Activated naive CD8-positive, alpha-beta T cell (primary cell): ENCODE measurements at regions not wholly inside any gene's neighbourhood (a gene's known extent, or its start where the extent isn't known, plus 50 kb on each side); places are given as distances from the start of the nearest gene placed in this dataset.

Experiments
- H3K27ac Mint-ChIP-seq: one replicate; pipeline ENCODE4 v1.8.0; 2021; ENCODE audit warnings: mixed read lengths
- H3K27me3 Mint-ChIP-seq: one replicate; pipeline ENCODE4 v1.8.0; 2021; ENCODE audit warnings: mixed read lengths
- H3K36me3 Mint-ChIP-seq: one replicate; pipeline ENCODE4 v1.8.0; 2021; ENCODE audit warnings: mixed read lengths
- H3K4me1 Mint-ChIP-seq: one replicate; pipeline ENCODE4 v1.8.0; 2021; ENCODE audit warnings: low read depth, mixed read lengths
- H3K4me3 Mint-ChIP-seq: one replicate; pipeline ENCODE4 v1.8.0; 2021; ENCODE audit warnings: mild to moderate bottlenecking, mixed read lengths
- H3K9me3 Mint-ChIP-seq: one replicate; pipeline ENCODE4 v1.8.0; 2021; ENCODE audit warnings: low read depth, mixed read lengths

DNA sequence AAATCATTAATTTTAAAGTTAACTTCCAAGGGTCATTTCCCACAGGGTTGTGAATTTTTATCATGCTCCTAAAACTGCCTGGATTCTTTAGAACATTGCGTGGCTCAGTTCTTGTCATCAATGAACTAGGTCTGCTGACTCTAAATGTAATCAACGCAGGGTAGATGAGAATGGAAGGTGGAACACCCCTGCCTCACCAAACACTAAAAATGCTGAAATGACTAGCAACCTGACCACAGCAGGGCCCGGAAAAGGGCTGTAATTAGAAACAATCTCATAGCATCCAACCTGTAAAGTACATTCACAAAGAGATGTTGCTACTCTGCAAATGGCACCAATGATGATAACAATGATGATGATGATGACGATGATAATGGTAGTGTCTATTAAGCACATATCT, 356.9 kb downstream of the DEPDC1B start:
- no peak overlapping the region for H3K27ac Mint-ChIP-seq
- no peak overlapping the region for H3K4me3 Mint-ChIP-seq
- no peaks in the 10 kb centered on the region for H3K27me3 Mint-ChIP-seq
- H3K4me1 Mint-ChIP-seq: no peaks in the 10 kb centered on the region
- peaks cover 5% of the 10 kb centered on the region for H3K9me3 Mint-ChIP-seq
- H3K36me3 Mint-ChIP-seq: no peaks in the 10 kb centered on the region

DNA sequence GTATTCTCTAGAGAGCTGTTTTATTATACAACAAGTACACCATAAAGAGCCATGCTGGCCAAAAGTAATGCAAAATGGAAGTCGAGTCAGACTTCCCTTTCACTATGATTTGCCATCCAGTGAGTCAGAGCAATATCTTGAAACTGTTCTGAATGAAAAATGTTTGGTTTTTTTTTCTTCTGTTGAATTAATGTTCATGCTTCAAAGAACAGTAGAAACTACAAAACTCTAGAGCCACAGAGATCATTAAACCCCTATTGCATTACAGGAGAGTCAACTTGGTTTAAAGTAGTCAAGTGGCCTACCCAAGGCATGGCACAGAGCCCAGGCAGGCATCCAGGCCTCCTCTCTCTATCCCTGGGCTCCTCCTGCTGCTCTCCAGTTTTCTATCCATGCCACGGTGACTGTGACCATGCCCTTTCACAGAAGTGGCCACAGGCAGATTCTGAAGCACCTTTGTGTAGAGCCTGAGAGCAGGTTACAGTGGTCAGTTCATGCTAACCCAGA, 358.9 kb downstream of the DEPDC1B start:
- H3K9me3 Mint-ChIP-seq: no peaks in the 10 kb centered on the region
- no peaks in the 10 kb centered on the region for H3K36me3 Mint-ChIP-seq
- H3K27me3 Mint-ChIP-seq: no peaks in the 10 kb centered on the region
- H3K4me1 Mint-ChIP-seq: no peaks in the 10 kb centered on the region
- no peak overlapping the region for H3K4me3 Mint-ChIP-seq
- no peak overlapping the region for H3K27ac Mint-ChIP-seq

DNA sequence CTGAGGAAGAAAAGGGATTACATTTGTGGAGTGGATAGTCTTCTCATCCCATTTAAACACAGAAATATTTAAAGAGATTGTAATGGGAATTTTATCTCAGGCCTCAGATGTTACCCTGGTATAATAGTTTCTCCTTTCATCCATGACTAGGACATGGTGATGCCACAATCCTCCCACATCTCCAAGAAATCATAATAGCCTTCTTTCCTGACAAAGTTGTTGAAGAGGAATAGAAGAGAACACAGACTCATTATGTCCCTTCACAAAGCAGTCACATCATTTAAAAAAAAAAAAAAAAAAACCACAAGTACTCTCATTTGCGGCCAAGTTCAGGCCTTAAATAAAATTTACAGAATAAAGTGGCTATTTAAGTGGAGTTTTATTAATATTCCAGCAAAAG, 359.6 kb downstream of the DEPDC1B start:
- Mint-ChIP-seq H3K4me1 (no peaks in the 10 kb centered on the region), H3K9me3 (no peaks in the 10 kb centered on the region), H3K27me3 (no peaks in the 10 kb centered on the region), H3K4me3 (no peak overlapping the region), H3K36me3 (no peaks in the 10 kb centered on the region), H3K27ac (no peak overlapping the region)

DNA sequence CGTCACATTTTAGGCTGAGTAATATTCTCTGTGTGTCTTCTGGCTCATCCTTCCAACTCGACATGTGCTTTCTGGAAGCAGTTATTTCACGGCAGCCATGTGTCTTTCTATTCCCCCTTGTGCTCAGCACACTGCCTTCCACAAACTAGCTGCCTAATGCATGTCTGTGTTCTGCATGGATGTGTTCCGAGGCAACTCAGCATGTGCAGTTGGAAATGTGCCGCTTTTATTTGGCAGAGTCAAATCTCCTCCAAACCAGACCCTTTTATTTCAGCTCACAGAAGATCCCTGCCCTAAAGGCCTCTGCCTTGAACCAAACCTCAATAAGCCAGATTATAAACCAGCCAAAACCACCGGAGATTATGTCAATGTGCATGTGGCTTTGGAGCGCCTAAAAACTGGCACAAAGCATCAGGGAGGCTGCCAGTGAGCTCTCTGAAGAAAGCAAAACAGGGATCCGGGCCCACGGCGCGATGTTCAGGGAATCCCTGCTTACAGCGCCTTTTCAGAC, 360.2 kb downstream of the DEPDC1B start:
- H3K27me3 Mint-ChIP-seq: no peaks in the 10 kb centered on the region
- H3K4me1 Mint-ChIP-seq: no peaks in the 10 kb centered on the region
- H3K4me3 Mint-ChIP-seq: no peak overlapping the region
- H3K36me3 Mint-ChIP-seq: no peaks in the 10 kb centered on the region
- H3K9me3 Mint-ChIP-seq: no peaks in the 10 kb centered on the region
- H3K27ac Mint-ChIP-seq: no peak overlapping the region

DNA sequence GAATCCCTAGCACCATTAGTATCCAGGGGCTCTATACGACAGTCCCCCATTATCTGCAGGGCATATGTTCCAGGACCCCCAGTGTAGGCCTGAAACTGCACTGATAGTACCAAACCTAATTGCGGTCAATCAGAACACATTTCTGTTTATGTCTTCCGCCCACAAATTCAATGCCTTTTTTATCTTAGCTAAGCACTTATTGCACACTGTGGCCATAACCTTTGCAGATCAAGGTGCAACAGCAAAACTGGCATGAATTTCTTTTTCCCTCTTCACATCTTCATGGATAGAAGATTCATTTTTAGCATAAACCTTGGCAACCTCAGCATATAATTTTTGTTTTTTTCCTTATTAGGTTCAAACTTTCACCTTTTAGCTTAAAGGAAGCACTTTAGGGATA, 361.1 kb downstream of the DEPDC1B start:
- H3K27ac Mint-ChIP-seq: no peak overlapping the region
- H3K4me3 Mint-ChIP-seq: no peak overlapping the region
- H3K9me3 Mint-ChIP-seq: no peaks in the 10 kb centered on the region
- peaks cover 4% of the 10 kb centered on the region for H3K27me3 Mint-ChIP-seq
- H3K36me3 Mint-ChIP-seq: no peaks in the 10 kb centered on the region
- H3K4me1 Mint-ChIP-seq: no peaks in the 10 kb centered on the region

DNA sequence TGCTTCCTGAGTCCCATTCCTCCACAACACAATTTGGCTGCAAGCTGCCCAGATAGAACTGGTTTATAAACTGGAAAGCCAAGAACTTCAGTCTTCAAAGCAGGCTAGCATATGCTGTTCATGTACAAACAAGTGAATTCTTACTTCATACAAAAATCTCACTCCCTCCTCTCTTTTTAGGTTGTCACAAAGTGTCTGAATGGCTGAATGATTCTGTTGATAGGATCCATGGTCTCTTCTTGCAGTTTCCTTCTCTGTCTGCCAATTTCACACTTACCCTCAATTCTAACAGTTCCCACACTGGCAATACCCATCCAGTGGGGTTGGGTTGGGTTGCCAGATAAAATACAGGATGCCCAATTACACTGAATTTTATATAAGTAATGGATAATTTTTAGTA, 363.5 kb downstream of the DEPDC1B start:
- H3K4me3 Mint-ChIP-seq: no peak overlapping the region
- H3K9me3 Mint-ChIP-seq: no peaks in the 10 kb centered on the region
- H3K27ac Mint-ChIP-seq: no peak overlapping the region
- peaks cover 4% of the 10 kb centered on the region for H3K27me3 Mint-ChIP-seq
- no peaks in the 10 kb centered on the region for H3K36me3 Mint-ChIP-seq
- no peaks in the 10 kb centered on the region for H3K4me1 Mint-ChIP-seq

DNA sequence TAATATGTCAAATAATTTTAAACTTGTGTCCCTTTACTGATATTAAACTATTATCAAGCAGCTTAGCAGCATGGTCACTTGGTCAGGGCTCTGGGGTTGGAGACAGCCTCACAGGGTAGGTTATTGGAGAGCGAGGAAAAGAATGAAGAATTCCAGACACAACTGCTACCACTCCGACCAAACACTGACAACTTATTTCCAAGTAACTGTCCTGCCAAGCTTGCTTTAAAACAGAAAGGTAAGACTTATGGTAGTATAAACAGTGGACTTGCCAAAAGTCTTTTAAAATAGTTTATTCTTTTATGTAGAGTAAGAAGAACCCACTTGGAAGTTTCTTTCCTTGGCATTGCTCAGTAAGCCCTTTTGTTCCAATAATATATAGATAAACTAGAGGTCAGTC, 364.1 kb downstream of the DEPDC1B start:
- Mint-ChIP-seq H3K4me3 (no peak overlapping the region), H3K27ac (no peak overlapping the region), H3K9me3 (no peaks in the 10 kb centered on the region), H3K27me3 (peaks cover 4% of the 10 kb centered on the region), H3K36me3 (no peaks in the 10 kb centered on the region), H3K4me1 (no peaks in the 10 kb centered on the region)

DNA sequence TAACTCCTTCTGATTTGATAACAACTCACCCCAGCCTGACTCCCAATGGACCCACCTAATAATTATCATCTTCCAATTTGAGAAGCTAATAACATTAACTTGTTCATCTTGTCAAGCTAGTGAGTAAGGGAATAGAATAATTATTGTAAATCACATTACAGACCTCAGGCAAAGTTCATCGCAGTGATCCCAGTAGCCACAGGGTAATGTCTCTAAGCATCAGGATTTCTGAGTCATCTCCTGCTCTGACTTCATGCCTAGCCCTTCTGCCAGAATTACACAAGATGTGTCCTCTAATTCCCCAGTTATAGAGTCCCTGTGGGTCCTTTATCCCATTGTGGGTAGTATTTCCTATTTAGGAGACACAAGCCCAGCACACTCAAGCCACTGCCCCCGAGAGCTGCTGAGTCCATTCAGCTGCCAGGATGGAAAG, 365.7 kb downstream of the DEPDC1B start:
- no peaks in the 10 kb centered on the region for H3K4me1 Mint-ChIP-seq
- no peak overlapping the region for H3K4me3 Mint-ChIP-seq
- H3K27ac Mint-ChIP-seq: no peak overlapping the region
- peaks cover 3% of the 10 kb centered on the region for H3K9me3 Mint-ChIP-seq
- no peaks in the 10 kb centered on the region for H3K36me3 Mint-ChIP-seq
- peaks cover 4% of the 10 kb centered on the region for H3K27me3 Mint-ChIP-seq

DNA sequence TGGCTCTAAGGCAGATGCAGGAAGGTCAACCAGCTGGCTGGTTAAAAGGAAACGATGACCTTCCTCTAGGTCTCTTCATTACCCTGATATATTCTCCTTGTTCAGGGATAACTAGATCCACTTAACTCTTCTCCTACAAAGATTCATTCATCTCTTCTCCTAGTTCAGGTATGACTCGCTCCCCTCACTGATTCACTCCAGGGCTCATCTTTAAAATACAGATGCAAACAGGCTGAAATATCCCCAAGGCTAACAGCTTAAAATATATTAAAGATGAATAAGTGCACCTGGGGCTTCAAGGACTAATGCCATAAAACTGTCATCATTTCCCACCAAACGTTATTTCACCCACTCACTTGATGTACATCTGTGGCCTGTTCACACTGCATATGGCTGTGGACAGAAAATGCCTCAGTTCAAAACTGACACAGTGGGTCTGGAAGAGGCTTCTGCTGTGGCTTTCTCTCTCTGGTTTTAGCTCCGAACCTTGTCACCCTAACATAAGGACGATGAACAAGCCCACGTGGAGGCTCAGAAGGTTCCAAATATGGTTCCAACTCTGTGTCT, 366.9 kb downstream of the DEPDC1B start:
- H3K27me3 Mint-ChIP-seq: peaks cover 4% of the 10 kb centered on the region
- no peaks in the 10 kb centered on the region for H3K4me1 Mint-ChIP-seq
- H3K9me3 Mint-ChIP-seq: peaks cover 9% of the 10 kb centered on the region
- H3K36me3 Mint-ChIP-seq: no peaks in the 10 kb centered on the region
- H3K4me3 Mint-ChIP-seq: no peak overlapping the region
- H3K27ac Mint-ChIP-seq: no peak overlapping the region

DNA sequence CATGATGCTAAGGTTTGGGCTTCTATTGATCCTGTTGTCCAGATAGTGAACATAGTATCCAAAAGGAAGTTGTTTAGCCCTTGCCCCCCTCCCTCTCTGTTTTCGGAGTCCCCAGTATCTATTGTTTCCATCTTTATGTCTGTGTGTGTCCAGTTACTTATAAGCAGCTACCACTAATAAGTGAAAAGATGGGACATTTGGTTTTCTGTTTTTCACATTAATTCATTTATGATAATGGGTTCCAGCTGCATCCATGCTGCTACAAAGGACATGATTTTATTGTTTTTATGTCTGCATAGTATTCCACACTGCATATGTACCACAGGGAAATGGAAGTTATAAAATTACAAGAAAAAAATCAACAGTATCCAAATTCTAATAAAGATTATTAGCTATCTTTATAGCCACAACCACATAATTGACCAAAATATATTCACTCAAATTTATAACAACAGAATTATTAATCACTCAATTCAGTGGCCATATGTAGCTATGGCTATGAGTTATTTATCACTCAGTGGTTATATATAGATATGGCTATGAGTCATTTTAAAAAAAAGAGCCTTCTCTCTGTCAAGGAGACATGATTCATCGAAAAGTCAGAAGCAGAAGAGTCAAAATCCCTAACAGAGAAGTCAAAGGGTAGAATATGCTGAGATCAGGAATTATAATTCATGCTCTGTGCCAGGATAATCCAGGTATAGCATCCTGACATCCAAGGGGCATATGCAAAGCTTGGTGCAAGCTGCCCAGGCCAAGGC, 367.5 kb downstream of the DEPDC1B start:
- H3K36me3 Mint-ChIP-seq: no peaks in the 10 kb centered on the region
- no peak overlapping the region for H3K4me3 Mint-ChIP-seq
- no peak overlapping the region for H3K27ac Mint-ChIP-seq
- no peaks in the 10 kb centered on the region for H3K4me1 Mint-ChIP-seq
- peaks cover 4% of the 10 kb centered on the region for H3K27me3 Mint-ChIP-seq
- H3K9me3 Mint-ChIP-seq: peaks cover 9% of the 10 kb centered on the region

DNA sequence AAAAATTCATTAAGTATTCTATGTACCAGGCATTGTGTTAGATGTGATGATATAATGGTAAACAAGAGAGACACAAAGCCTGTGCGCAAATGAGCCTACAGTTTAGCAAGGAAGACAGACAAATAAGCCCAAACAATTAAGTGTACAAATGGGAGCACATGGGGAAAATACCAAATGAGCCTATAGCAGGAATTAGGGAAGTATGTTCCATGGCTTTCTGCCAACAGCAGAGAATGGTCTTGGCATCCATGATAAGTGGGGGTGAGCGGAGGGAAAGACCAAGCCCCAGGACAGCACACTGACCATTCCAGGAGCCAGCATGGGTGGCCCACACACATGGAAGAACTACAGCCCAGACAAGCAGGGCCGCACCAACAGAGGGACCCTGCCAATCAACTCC, 369.7 kb downstream of the DEPDC1B start:
- Mint-ChIP-seq H3K4me1 (no peaks in the 10 kb centered on the region), H3K27me3 (peaks cover 4% of the 10 kb centered on the region), H3K9me3 (peaks cover 12% of the 10 kb centered on the region), H3K27ac (no peak overlapping the region), H3K4me3 (no peak overlapping the region), H3K36me3 (no peaks in the 10 kb centered on the region)

DNA sequence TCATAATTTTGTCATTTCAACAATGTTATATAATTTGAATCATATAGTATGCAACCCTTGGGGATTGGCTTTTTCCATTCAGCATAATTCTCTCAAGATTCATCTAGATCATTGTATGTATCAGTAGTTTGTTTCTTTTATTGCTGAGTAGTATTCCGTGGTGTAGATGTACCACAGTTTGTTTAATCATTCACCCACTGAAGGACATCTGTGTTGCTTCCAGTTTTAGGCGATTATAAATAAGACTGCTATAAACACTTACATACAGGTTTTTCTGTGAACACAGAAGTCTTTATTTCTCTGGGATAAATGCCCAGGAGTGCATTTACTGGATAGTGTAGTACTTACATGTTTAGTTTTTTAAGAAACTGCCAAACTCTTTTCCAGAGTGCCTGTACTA, 374.1 kb downstream of the DEPDC1B start:
- Mint-ChIP-seq H3K4me3 (no peak overlapping the region), H3K27ac (no peak overlapping the region), H3K9me3 (peaks cover 23% of the 10 kb centered on the region), H3K27me3 (no peaks in the 10 kb centered on the region), H3K36me3 (no peaks in the 10 kb centered on the region), H3K4me1 (no peaks in the 10 kb centered on the region)

DNA sequence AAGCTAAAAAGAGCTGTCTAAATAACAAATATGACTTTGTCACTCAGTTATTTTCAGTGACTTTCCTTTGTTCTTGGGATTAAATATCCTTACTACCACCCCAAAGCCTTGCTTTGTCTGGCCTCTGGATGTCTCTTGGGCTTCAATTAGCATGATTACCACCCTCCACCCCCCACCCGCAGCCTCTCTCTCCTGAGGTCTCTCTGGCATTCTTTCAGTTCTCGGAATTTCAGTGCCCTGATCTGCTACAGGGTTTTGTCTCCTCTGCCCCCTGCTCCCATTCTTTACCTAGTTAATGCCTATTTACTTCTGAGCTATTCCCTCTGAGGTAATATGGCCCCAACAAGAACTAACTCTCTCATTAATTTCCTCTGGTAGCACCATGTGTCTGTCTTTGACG, 376.4 kb downstream of the DEPDC1B start:
- Mint-ChIP-seq H3K36me3 (no peaks in the 10 kb centered on the region), H3K4me1 (no peaks in the 10 kb centered on the region), H3K27ac (no peak overlapping the region), H3K27me3 (no peaks in the 10 kb centered on the region), H3K4me3 (no peak overlapping the region), H3K9me3 (peaks cover 16% of the 10 kb centered on the region)

DNA sequence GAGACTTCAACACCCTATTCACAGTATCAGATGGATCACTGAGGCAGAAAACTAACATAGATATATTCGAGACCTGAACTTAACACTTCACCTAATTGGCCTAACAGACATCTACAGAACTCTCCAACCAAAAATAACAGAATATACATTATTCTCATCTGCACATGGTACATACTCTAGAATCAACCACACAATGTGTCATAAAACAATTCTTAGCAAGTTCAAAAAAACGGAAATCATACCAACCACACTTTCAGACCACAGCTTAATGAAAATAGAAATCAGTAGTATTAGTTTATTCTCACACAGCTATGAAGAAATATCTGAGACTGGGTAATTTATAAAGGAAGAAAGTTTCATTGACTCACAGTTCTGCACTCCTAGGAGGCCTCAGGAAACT, 387.9 kb downstream of the DEPDC1B start:
- no peak overlapping the region for H3K4me3 Mint-ChIP-seq
- H3K27ac Mint-ChIP-seq: no peak overlapping the region
- no peaks in the 10 kb centered on the region for H3K9me3 Mint-ChIP-seq
- H3K36me3 Mint-ChIP-seq: no peaks in the 10 kb centered on the region
- H3K4me1 Mint-ChIP-seq: no peaks in the 10 kb centered on the region
- no peaks in the 10 kb centered on the region for H3K27me3 Mint-ChIP-seq

DNA sequence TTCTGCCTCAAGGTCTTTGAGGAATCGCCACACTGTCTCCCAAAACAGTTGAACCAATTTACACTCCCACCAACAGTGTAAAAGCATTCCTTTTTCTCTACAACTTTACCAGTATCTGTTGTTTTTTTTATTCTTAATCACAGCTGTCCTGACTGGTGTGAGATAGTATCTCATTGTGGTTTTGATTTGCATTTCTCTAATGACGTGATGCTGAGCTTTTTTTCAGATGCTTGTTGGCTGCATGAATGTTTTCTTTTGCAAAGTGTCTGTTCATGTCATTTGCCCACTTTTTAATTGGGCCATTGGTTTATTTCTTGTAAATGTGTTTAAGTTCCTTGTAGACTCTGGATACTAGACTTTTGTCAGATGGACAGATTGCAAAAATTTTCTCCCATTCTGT, 400.0 kb downstream of the DEPDC1B start:
- H3K9me3 Mint-ChIP-seq: peaks cover 9% of the 10 kb centered on the region

DNA sequence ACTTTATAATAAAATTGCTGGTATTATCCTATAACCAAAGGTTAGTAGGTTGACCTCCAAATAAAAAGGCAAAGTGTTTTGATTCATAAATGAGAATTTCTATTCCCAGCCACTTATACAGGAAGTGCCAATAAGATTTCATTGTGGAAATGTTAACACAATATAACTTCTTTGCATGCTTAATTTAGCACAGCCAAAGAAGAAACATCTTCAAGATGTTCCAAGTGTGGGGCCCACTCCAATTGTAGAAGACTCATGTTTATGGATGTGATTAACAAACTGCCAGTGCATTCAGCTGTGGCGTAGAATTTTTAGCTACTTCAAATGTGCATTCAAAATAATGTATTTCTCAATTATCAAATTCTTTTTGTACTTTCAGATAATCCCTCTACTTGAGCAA, 402.3 kb downstream of the DEPDC1B start:
- Mint-ChIP-seq H3K4me3 (no peak overlapping the region), H3K36me3 (no peaks in the 10 kb centered on the region), H3K27me3 (no peaks in the 10 kb centered on the region), H3K9me3 (peaks cover 6% of the 10 kb centered on the region), H3K4me1 (no peaks in the 10 kb centered on the region), H3K27ac (no peak overlapping the region)

More for the DNA sequence above, 400.0 kb downstream of the DEPDC1B start:
- Mint-ChIP-seq H3K36me3 (peaks cover 2% of the 10 kb centered on the region), H3K4me3 (no peak overlapping the region), H3K27me3 (peaks cover 2% of the 10 kb centered on the region), H3K27ac (no peak overlapping the region), H3K4me1 (no peaks in the 10 kb centered on the region)
